ENCODE measurements at regions not wholly inside any gene's neighbourhood (a gene's known extent, or its start where the extent isn't known, plus 50 kb on each side); places are given as distances from the start of the nearest gene placed in this dataset.

DNA sequence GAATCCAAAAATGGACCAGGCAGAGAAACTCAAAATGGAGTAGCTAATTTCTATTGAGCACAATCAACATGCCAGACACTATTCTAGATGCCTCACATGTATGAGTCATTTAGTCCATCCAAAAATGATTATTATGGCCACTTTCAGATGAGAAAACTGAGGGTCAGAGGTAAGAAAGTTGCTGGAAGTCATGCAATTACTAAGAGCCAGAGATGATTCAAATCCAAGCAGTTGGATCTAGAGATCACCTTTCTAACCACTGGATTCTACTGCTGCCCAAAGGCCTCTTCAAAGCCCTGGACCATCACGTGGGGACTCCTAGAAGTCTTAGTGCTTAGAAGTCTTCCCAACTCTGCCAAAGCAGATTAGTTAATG is 51.8 kb upstream of the HMHB1 start (continued):
- TF ChIP-seq, protein P1, sequence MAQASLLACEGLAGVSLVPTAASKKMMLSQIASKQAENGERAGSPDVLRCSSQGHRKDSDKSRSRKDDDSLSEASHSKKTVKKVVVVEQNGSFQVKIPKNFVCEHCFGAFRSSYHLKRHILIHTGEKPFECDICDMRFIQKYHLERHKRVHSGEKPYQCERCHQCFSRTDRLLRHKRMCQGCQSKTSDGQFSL (CRISPR knock-in tag; IDR thresholded peaks at IDR 0.05) = no peak
- TF ChIP-seq, protein P2, sequence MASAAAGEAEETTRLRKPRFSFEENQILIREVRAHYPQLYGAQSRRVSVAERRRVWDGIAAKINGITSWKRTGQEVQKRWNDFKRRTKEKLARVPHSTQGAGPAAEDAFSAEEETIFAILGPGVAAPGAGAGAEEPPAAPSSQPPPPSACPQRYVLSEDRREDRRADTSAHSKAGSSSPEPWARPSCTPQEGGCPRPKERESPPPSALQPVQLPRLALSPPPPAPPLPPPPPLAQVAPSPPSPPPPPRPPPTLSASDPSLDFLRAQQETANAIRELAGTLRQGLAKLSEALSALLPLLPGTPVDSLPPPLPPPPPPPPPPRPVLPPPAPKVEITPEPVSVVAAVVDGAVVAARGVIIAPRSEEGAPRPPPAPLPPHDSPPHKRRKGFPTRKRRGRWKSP (CRISPR knock-in tag; IDR thresholded peaks at IDR 0.05) = no peak
- TF ChIP-seq ARID2 (CRISPR knock-in tag; IDR thresholded peaks at IDR 0.05; ENCODE audit: borderline replicate concordance) = no peak
- no peak for TF ChIP-seq MTA1 (CRISPR knock-in tag; IDR thresholded peaks at IDR 0.05; ENCODE audit: borderline replicate concordance)
- no peak for TF ChIP-seq GABPA (IDR thresholded peaks at IDR 0.05; ENCODE audit: low read depth, low read length)
- TF ChIP-seq GABPA (CRISPR knock-in tag; IDR thresholded peaks at IDR 0.05; ENCODE audit: low read depth) = no peak
- TF ChIP-seq POLR2AphosphoS2 (IDR thresholded peaks at IDR 0.05; ENCODE audit: low read depth, low read length) = no peak
- no peak for TF ChIP-seq PRMT3 (CRISPR knock-in tag; IDR thresholded peaks at IDR 0.05; ENCODE audit: borderline replicate concordance, low read depth)
- no peak for TF ChIP-seq ZMYM3 (CRISPR knock-in tag; IDR thresholded peaks at IDR 0.05)

DNA sequence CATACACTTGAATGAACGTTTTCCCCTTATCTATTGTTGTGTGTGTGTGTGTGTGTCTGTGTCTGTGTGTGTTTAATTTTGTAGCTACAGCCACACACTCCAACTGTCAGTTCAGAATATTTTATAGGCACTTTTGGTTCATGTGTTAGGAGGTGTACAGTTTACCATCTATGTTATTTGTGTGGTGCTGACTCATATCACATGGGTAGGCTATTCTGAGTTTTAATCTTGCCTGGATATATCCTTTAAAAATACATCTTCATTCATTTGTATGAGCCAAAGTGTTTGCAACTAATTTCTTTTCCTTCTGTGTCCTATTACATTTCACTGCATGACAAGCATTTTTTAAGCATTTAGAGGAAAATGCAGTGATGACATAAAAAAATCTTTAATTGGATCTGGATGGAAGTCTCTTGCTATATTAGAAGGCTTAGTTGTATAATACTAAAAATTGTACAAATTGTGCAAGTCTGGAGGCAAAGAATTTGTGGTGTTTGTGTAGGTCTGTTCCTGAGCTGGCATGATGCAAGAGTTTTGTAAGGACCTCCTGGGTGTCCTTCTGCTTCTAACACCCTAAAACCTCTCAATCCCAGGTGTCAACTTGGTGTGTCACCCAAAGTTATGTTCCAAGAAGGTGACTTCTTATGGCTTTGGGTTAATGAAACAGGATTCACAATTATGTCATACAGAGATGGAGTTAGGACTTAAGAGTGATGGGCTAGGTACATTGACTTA is 52.4 kb upstream of the HMHB1 start:
- no peak for DNase-seq (ENCODE audit: low spot score)
- H3K79me2 ChIP-seq (ENCODE audit: insufficient read depth, low read length) = no peaks in the 10 kb centered on the region
- no peaks in the 10 kb centered on the region for H3K36me3 ChIP-seq (replicated peaks in 1 of 2; ENCODE audit: control insufficient read depth in 1 of 2, insufficient read depth in 2 of 2, low read length in 2 of 2)
- no peak overlapping the region for H2AFZ ChIP-seq (ENCODE audit: low read length)
- H3K4me1 ChIP-seq (ENCODE audit: insufficient read depth, low read length) = peaks cover 9% of the 10 kb centered on the region
- 0 out of 4 replicates have a peak, but pooled peaks of 1 of the 2 experiments have one; percentile 3 for TF ChIP-seq MAFK (conservative IDR thresholded peaks at IDR 0.05 in 1 of 2, IDR thresholded peaks at IDR 0.05 in 1 of 2; ENCODE audit: low read length in 2 of 2)
- TF ChIP-seq, protein P3, sequence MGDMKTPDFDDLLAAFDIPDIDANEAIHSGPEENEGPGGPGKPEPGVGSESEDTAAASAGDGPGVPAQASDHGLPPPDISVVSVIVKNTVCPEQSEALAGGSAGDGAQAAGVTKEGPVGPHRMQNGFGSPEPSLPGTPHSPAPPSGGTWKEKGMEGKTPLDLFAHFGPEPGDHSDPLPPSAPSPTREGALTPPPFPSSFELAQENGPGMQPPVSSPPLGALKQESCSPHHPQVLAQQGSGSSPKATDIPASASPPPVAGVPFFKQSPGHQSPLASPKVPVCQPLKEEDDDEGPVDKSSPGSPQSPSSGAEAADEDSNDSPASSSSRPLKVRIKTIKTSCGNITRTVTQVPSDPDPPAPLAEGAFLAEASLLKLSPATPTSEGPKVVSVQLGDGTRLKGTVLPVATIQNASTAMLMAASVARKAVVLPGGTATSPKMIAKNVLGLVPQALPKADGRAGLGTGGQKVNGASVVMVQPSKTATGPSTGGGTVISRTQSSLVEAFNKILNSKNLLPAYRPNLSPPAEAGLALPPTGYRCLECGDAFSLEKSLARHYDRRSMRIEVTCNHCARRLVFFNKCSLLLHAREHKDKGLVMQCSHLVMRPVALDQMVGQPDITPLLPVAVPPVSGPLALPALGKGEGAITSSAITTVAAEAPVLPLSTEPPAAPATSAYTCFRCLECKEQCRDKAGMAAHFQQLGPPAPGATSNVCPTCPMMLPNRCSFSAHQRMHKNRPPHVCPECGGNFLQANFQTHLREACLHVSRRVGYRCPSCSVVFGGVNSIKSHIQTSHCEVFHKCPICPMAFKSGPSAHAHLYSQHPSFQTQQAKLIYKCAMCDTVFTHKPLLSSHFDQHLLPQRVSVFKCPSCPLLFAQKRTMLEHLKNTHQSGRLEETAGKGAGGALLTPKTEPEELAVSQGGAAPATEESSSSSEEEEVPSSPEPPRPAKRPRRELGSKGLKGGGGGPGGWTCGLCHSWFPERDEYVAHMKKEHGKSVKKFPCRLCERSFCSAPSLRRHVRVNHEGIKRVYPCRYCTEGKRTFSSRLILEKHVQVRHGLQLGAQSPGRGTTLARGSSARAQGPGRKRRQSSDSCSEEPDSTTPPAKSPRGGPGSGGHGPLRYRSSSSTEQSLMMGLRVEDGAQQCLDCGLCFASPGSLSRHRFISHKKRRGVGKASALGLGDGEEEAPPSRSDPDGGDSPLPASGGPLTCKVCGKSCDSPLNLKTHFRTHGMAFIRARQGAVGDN (CRISPR knock-in tag; IDR thresholded peaks at IDR 0.05) = no peak
- H3K27ac ChIP-seq (ENCODE audit: extremely low read length, insufficient read depth, low read length) = no peak overlapping the region
- FAIRE-seq = no peak
- no peak overlapping the region for H3K4me2 ChIP-seq (ENCODE audit: low read depth, low read length)
- 0% methylated on average over 1 of the region's 1 CpG for WGBS (ENCODE audit: low lambda C conversion rate)
- H3K27me3 ChIP-seq (ENCODE audit: control insufficient read depth in 1 of 2, insufficient read depth in 2 of 2, low read length in 2 of 2) = no peaks in the 10 kb centered on the region; a peak in 1 of 5 replicates
- ATAC-seq = no peak
- no TSS peak for BruUV-seq (replicated peaks)
- ChIA-PET CTCF (ENCODE audit: low intra/inter-chr PET ratio, low total read pairs) (no interaction called here), POLR2A (no interaction called here)
- no peaks in the 10 kb centered on the region for H4K20me1 ChIP-seq (ENCODE audit: insufficient read depth, low read length)
- no peaks in the 10 kb centered on the region for H3K9me3 ChIP-seq (ENCODE audit: low read length)
- in situ Hi-C loops (cut with HindIII; ENCODE audit: extremely low pct_ligation_motif_present, low pct_unique_long_range_greater_than_20kb) (no loop called here), intact Hi-C loops (cut with micrococcal nuclease; ENCODE audit: unreplicated experiment) (no loop called here)
- H3K4me3 ChIP-seq (replicated peaks in 1 of 3; ENCODE audit: insufficient read depth in 1 of 3, low read depth in 2 of 3, low read length in 3 of 3) = no peak overlapping the region
- H3K9ac ChIP-seq (ENCODE audit: insufficient read depth, low read depth, low read length) = no peak overlapping the region

Measured in HepG2 (cell line).